Testis (tissue), 2 donors: ENCODE measurements at regions not wholly inside any gene's neighbourhood (a gene's known extent, or its start where the extent isn't known, plus 50 kb on each side); places are given as distances from the start of the nearest gene placed in this dataset.

Source experiments
- CTCF ChIP-seq, 3 experiments: fragments of 450-650 bp in 2 of 3; fragments of 200-600 bp in 1 of 3; sonication (generic) in 1 of 3; IDR thresholded peaks; one replicate each; pipeline ENCODE4 v1.5.1; 2016 to 2019; ENCODE audit warnings: antibody characterized with exemption in 3 of 3, mild to moderate bottlenecking in 2 of 3, moderate library complexity in 1 of 3
- POLR2A ChIP-seq: fragments of 450-650 bp; IDR thresholded peaks from one replicate; pipeline ENCODE4 v1.6.1; 2017; ENCODE audit warnings: antibody characterized with exemption, mild to moderate bottlenecking, moderate library complexity

DNA sequence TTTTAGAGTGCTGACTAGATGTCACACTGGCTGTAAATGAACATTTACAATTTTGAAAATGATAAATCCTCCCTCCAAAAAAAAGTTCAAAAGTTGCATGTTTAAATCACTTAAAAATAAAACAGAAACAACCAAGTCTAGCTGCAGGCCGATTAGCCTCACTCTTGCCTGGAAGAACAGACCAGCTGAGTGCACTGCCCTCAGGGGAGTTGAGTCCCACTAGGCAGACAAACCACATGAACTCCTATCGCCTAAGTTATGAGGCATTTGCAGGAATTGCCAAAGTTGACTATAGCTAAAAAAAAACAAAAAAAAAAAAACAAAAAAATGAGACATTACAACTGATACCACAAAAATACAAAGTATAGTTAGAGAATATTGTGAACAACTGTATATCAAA lies 510.0 kb downstream of the ANKRD7 start:
- TF ChIP-seq CTCF (IDR thresholded peaks at IDR 0.05) (no peak), POLR2A (no peak)
